SK-N-SH (cell line): ENCODE measurements at regions not wholly inside any gene's neighbourhood (a gene's known extent, or its start where the extent isn't known, plus 50 kb on each side); places are given as distances from the start of the nearest gene placed in this dataset.

Experiments used
- CTCF ChIA-PET: fragments of 300-600, 350-600 bp; formaldehyde crosslinking; extraction: SDS; loops from one replicate; lab custom pipeline; 2021; lab: Yijun Ruan, JAX
- POLR2A ChIA-PET: fragments of 350-600 bp; sonication (Branson Sonifier 250); formaldehyde crosslinking; extraction: SDS; loops from one replicate; lab custom pipeline; 2020; ENCODE audit warnings: antibody characterized with exemption, inconsistent platforms; lab: Yijun Ruan, JAX
- DNase-seq: peaks from one replicate; pipeline ENCODE4 v3.0.0; 2012
- H2AFZ ChIP-seq: fragments of 200-600 bp; sonication (generic); 2 replicates; pipeline ENCODE4 v1.8.1; 2016; ENCODE audit warnings: antibody characterized with exemption, mild to moderate bottlenecking, low read depth
- H3F3A ChIP-seq: fragments of 200-600 bp; sonication (generic); replicated peaks from 2 replicates; pipeline ENCODE3; 2016; ENCODE audit warnings: antibody characterized with exemption, mild to moderate bottlenecking; ENCODE audit not compliant: insufficient read depth
- H3K27ac ChIP-seq, 2 experiments: fragments of 200-500 bp in 1 of 2; fragments of 200-600 bp in 1 of 2; sonication (Bioruptor generic) in 1 of 2; sonication (generic), shearing (Covaris generic) in 1 of 2; 2 replicates each; pipeline versions ENCODE4 v1.5.1 to v1.6.1; 2014 to 2016; ENCODE audit warnings: low read depth in 2 of 2, inconsistent platforms in 1 of 2, low read length in 1 of 2, mild to moderate bottlenecking in 1 of 2, mixed read lengths in 1 of 2
- H3K27me3 ChIP-seq: fragments of 200-600 bp; sonication (generic), shearing (Covaris generic); 2 replicates; pipeline ENCODE4 v1.6.1; 2016; ENCODE audit warnings: mixed run types; ENCODE audit not compliant: insufficient read depth
- H3K36me3 ChIP-seq, 2 experiments: fragments of 200-500 bp in 1 of 2; fragments of 200-600 bp in 1 of 2; sonication (Bioruptor generic) in 1 of 2; sonication (generic) in 1 of 2; replicated peaks in 1 of 2; 2 replicates each; pipeline versions ENCODE3 to v1.5.1; 2014 to 2016; ENCODE audit warnings: low read length in 1 of 2, mild to moderate bottlenecking in 1 of 2; ENCODE audit not compliant: insufficient read depth in 2 of 2, control insufficient read depth in 1 of 2
- H3K4me1 ChIP-seq, 2 experiments: fragments of 200-500 bp in 1 of 2; fragments of 200-600 bp in 1 of 2; sonication (Bioruptor generic) in 1 of 2; sonication (generic), shearing (Covaris generic) in 1 of 2; 2 replicates each; pipeline versions ENCODE4 v1.5.1 to v1.6.1; 2014 to 2016; ENCODE audit warnings: low read depth in 1 of 2, low read length in 1 of 2, mixed run types in 1 of 2; ENCODE audit not compliant: insufficient read depth in 2 of 2, control insufficient read depth in 1 of 2
- H3K4me2 ChIP-seq: fragments of 200-600 bp; sonication (generic), shearing (Covaris generic); 2 replicates; pipeline ENCODE4 v1.6.1; 2017; ENCODE audit warnings: mixed run types
- H3K4me3 ChIP-seq, 2 experiments: fragments of 200-500 bp in 1 of 2; fragments of 200-600 bp in 1 of 2; sonication (Bioruptor generic) in 1 of 2; sonication (generic), shearing (Covaris generic) in 1 of 2; 2 replicates each; pipeline versions ENCODE4 v1.5.1 to v1.8.1; 2014 to 2016; ENCODE audit warnings: low read depth in 2 of 2, inconsistent platforms in 1 of 2, low read length in 1 of 2, mild to moderate bottlenecking in 1 of 2, mixed read lengths in 1 of 2, moderate library complexity in 1 of 2
- H3K79me2 ChIP-seq: fragments of 200-600 bp; sonication (generic); 2 replicates; pipeline ENCODE4 v1.8.1; 2017; ENCODE audit warnings: mild to moderate bottlenecking; ENCODE audit not compliant: insufficient read depth
- H3K9ac ChIP-seq: fragments of 200-600 bp; sonication (generic); 2 replicates; pipeline ENCODE4 v1.6.1; 2017; ENCODE audit warnings: mixed run types
- H3K9me2 ChIP-seq: fragments of 200-600 bp; sonication (generic); 2 replicates; pipeline ENCODE4 v1.6.1; 2017; ENCODE audit warnings: mixed run types
- H3K9me3 ChIP-seq: fragments of 200-600 bp; sonication (generic); 2 replicates; pipeline ENCODE4 v1.6.1; 2017; ENCODE audit warnings: mixed run types, mild to moderate bottlenecking, moderate library complexity
- H4K20me1 ChIP-seq: fragments of 200-600 bp; sonication (generic); 2 replicates; pipeline ENCODE4 v1.6.1; 2017; ENCODE audit warnings: mild to moderate bottlenecking, mixed run types; ENCODE audit not compliant: insufficient read depth
- EP300 ChIP-seq, 2 experiments: IDR thresholded peaks; 2 replicates each; pipeline versions ENCODE4 v1.4.0 to v1.6.1; 2012; ENCODE audit warnings: borderline replicate concordance in 1 of 2, low read depth in 1 of 2, low read length in 1 of 2
- EZH2phosphoT487 ChIP-seq: fragments of 200-600 bp; sonication (generic); IDR thresholded peaks from 2 replicates; pipeline ENCODE4 v1.6.1; 2017; ENCODE audit warnings: low read depth, mixed run types, mild to moderate bottlenecking, antibody characterized with exemption, moderate library complexity, borderline replicate concordance
- FOXJ3 ChIP-seq: sonication (generic); formaldehyde crosslinking; IDR thresholded peaks from 2 replicates; pipeline ENCODE4 v1.5.1; 2020; ENCODE audit warnings: mild to moderate bottlenecking, missing genetic modification reagents
- GATA2 ChIP-seq: sonication (generic); formaldehyde crosslinking; IDR thresholded peaks from 2 replicates; pipeline ENCODE4 v1.5.0; 2020; ENCODE audit warnings: mild to moderate bottlenecking, missing genetic modification reagents
- NFIC ChIP-seq: IDR thresholded peaks from 2 replicates; pipeline ENCODE4 v1.4.0; 2012; ENCODE audit warnings: borderline replicate concordance
- POLR2AphosphoS5 ChIP-seq: IDR thresholded peaks from 2 replicates; pipeline ENCODE4 v1.6.1; 2012; ENCODE audit warnings: low read depth, low read length
- RXRA ChIP-seq: IDR thresholded peaks from 2 replicates; pipeline ENCODE4 v1.4.0; 2012; ENCODE audit warnings: low read depth, mild to moderate bottlenecking, borderline replicate concordance
- WGBS: methylation state at CpG from one replicate; pipeline ENCODE4 v1.1.6; 2017; ENCODE audit warnings: low lambda C conversion rate; 5-methylcytosine and 5-hydroxymethylcytosine counted together
- TF ChIP-seq, protein P1 (sequence below): IDR thresholded peaks from 2 replicates; pipeline ENCODE4 v1.4.0; 2012; ENCODE audit warnings: low read depth

DNA sequence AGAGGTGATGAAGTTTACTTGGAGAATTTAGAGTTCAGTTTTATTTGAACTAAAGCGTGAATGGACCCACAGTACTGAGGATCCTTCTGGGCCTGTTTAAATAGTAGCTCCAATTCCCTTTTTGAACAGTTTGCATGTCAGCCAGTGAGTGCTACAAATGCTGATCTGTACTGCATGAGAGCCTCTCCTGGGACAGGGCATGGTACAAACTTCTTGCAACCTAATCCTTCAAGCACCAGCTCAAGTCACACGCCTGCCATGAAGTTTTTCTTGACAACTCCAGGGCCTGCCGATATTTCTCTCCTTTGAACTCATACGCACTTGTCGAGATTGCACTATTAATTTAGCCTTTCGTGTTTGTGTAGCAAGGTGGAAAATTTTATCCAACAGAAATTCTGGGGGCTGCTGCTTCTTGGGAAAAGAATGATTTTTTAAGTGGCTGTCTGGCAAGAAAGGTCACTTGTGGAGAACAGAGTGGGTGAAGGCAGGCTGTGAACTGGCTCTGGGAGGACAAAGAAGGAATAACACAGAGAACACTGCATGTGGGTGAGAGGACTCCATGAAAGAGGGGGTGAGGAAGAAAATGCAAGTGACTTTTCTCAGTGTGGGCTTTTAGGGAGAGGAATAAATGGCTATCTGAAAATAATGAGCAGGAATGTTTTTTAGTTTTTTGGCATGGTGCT is 192.5 kb downstream of the NDFIP2 start (continued):
- TF ChIP-seq, protein P1, sequence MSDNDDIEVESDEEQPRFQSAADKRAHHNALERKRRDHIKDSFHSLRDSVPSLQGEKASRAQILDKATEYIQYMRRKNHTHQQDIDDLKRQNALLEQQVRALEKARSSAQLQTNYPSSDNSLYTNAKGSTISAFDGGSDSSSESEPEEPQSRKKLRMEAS: no peak
- TF ChIP-seq, all 33 proteins: peak for 0

DNA sequence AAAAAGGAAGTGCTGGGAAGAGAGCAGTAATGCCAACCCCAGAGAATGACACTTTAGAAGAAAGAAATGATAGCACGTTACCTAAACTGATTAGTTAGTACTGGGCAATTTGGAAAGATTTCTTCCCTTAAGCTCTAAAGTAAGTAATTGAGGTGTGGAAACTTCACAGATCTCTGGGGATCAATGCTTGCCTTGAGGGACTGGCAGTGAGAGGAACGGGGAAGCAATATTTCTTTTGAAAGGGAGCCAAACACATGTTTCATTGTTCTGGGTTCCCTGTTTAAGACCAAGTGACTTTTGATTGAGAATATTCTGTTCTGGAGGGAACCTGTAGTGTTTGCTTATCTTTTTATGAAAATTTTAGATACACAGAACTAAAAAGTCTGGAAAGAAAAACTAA is 190.5 kb downstream of the NDFIP2 start:
- H3K9me2 ChIP-seq: no peaks in the 10 kb centered on the region
- H2AFZ ChIP-seq: no peak overlapping the region
- no peaks in the 10 kb centered on the region for H3F3A ChIP-seq
- no peak for TF ChIP-seq GATA2
- peak in 1 of 2 experiments; percentile 15; a peak in 1 of 4 replicates for TF ChIP-seq EP300 (IDR thresholded peaks at IDR 0.05; ENCODE audit: borderline replicate concordance in 1 of 2, low read depth in 1 of 2, low read length in 1 of 2)
- CTCF ChIA-PET: no interaction called here
- no peaks in the 10 kb centered on the region for H3K9me3 ChIP-seq
- no peak for DNase-seq
- POLR2A ChIA-PET: no interaction called here
- no peaks in the 10 kb centered on the region for H3K79me2 ChIP-seq
- H3K4me2 ChIP-seq: no peak overlapping the region
- H3K4me3 ChIP-seq: no peak overlapping the region
- H3K4me1 ChIP-seq: peaks cover 0 to 23% of the 10 kb centered on the region in 2 experiments; a peak in 2 of 4 replicates
- H3K27me3 ChIP-seq: no peaks in the 10 kb centered on the region
- H3K9ac ChIP-seq: no peak overlapping the region
- no peaks in the 10 kb centered on the region for H4K20me1 ChIP-seq
- no peaks in the 10 kb centered on the region for H3K36me3 ChIP-seq
- peak overlapping the region in 1 of 2 experiments; percentile 97; a peak in 1 of 4 replicates for H3K27ac ChIP-seq
- WGBS: 90% methylated on average over 2 of the region's 2 CpGs

DNA sequence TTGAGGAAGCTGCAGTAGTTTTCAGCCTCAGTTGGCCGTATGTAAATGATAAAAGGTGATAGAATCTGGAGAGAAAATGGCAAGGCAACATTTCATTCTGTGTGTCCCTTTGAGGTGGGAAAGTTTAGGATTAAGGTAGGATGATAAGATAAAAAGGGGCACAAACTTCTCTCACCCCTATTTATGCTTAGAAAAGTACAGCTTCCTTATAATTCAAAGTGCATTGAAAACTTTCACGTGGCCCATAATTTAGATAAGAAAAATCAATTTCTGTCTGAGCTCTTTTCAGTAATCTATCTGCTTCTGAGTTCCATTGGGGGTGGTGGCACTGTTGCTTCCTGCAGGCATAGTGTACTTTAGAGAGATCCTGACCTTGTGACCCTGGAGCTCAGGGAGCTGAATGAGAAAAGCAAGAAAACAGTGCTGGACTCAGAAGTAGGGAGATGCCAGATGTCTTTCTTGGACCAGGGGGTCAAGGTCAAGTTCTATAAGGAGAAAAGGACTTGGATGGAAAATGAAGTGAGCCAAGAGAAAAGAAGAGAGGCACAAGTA is 187.3 kb downstream of the NDFIP2 start:
- H3K4me3 ChIP-seq: no peak overlapping the region
- no peaks in the 10 kb centered on the region for H3K27me3 ChIP-seq
- no peak overlapping the region for H2AFZ ChIP-seq
- CTCF ChIA-PET: interaction anchor here (0.8 to 1.1 kb wide), 4 partner anchors 12 to 1349 kb away, joined by 3 to 4 read pairs (median 3); no protein-coding TSS in a partner anchor
- H3K36me3 ChIP-seq: no peaks in the 10 kb centered on the region
- H3F3A ChIP-seq: no peaks in the 10 kb centered on the region
- H4K20me1 ChIP-seq: no peaks in the 10 kb centered on the region
- no peak for TF ChIP-seq POLR2AphosphoS5
- no peak for TF ChIP-seq EZH2phosphoT487
- TF ChIP-seq NFIC: no peak
- TF ChIP-seq FOXJ3 (CRISPR knock-in tag): no peak
- TF ChIP-seq, protein P1: no peak
- no peak for TF ChIP-seq RXRA
- TF ChIP-seq, all 33 proteins: peak for 0
- Histone ChIP-seq H3K9ac (no peak overlapping the region), H3K4me2 (no peak overlapping the region), H3K27ac (no peak overlapping the region; a peak in 1 of 4 replicates), H3K9me3 (no peaks in the 10 kb centered on the region), H3K4me1 (peaks cover 0 to 6% of the 10 kb centered on the region in 2 experiments; a peak in 2 of 4 replicates), H3K79me2 (no peaks in the 10 kb centered on the region), H3K9me2 (no peaks in the 10 kb centered on the region)
- DNase-seq: no peak
- POLR2A ChIA-PET: no interaction called here
- 60% methylated on average over 2 of the region's 2 CpGs for WGBS
